Thoracic aorta (tissue), 2 donors: ENCODE measurements at regions not wholly inside any gene's neighbourhood (a gene's known extent, or its start where the extent isn't known, plus 50 kb on each side); places are given as distances from the start of the nearest gene placed in this dataset.

Source experiments
- ATAC-seq: fragments of 150-250 bp; one replicate; pipeline ENCODE4 v1.8.0; 2017; ENCODE audit warnings: low read depth; ENCODE audit not compliant: insufficient number of reproducible peaks, low FRiP score
- DNase-seq: peaks from one replicate; pipeline ENCODE4 v3.0.0-alpha.2; 2020; ENCODE audit warnings: low spot score
- H3K27ac ChIP-seq, 2 donors: fragments of 200-600 bp; sonication (generic); 1 replicate in 1 of 2; 2 replicates in 1 of 2; pipeline ENCODE4 v1.5.1; 2016; ENCODE audit warnings: mild to moderate bottlenecking in 2 of 2, moderate library complexity in 2 of 2
- H3K27me3 ChIP-seq: fragments of 200-600 bp; sonication (generic); replicated peaks from 2 replicates; pipeline ENCODE4 v1.6.0; 2016; ENCODE audit warnings: mild to moderate bottlenecking; ENCODE audit not compliant: insufficient read depth
- H3K36me3 ChIP-seq: fragments of 200-600 bp; sonication (generic); one replicate; pipeline ENCODE4 v1.5.1; 2016
- H3K4me1 ChIP-seq, 2 donors: fragments of 200-600 bp; sonication (generic); 1 replicate in 1 of 2; 2 replicates in 1 of 2; pipeline versions ENCODE4 v1.5.1 to v1.6.0; 2016; ENCODE audit warnings: low read depth in 2 of 2, mild to moderate bottlenecking in 1 of 2; ENCODE audit not compliant: control insufficient read depth in 1 of 2
- H3K4me3 ChIP-seq: fragments of 200-600 bp; sonication (generic); 2 replicates; pipeline ENCODE4 v1.5.1; 2016; ENCODE audit warnings: mild to moderate bottlenecking
- H3K9me3 ChIP-seq: fragments of 200-600 bp; sonication (generic); 2 replicates; pipeline ENCODE4 v1.5.1; 2016
- TF ChIP-seq, protein P1 (sequence below): fragments of 200-600 bp; sonication (generic); IDR thresholded peaks from one replicate; pipeline ENCODE4 v1.5.1; 2019; ENCODE audit warnings: antibody characterized with exemption

DNA sequence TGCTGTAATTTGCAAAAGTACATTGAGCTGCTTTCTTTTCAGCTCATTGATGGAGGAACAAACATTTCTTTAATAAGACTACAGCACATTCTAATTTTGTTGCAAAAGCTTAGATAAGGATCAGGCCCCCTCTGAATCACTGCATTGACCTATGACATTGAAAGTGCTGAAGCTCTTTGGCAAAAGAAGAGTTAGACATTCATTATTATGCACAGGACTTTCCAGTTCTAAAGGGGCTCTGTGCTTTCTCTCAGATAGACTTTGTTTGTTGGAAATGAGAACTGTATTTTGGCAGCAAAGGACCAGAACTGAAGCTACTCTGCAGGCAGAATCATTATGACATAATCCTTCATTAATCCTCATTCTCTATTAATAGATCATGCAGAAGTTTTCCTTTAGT, 252.9 kb upstream of the SOX2 start:
- no peaks in the 10 kb centered on the region for H3K27me3 ChIP-seq
- TF ChIP-seq, protein P1, sequence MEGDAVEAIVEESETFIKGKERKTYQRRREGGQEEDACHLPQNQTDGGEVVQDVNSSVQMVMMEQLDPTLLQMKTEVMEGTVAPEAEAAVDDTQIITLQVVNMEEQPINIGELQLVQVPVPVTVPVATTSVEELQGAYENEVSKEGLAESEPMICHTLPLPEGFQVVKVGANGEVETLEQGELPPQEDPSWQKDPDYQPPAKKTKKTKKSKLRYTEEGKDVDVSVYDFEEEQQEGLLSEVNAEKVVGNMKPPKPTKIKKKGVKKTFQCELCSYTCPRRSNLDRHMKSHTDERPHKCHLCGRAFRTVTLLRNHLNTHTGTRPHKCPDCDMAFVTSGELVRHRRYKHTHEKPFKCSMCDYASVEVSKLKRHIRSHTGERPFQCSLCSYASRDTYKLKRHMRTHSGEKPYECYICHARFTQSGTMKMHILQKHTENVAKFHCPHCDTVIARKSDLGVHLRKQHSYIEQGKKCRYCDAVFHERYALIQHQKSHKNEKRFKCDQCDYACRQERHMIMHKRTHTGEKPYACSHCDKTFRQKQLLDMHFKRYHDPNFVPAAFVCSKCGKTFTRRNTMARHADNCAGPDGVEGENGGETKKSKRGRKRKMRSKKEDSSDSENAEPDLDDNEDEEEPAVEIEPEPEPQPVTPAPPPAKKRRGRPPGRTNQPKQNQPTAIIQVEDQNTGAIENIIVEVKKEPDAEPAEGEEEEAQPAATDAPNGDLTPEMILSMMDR: no peak
- ATAC-seq (no peak), DNase-seq (no peak)
- no peaks in the 10 kb centered on the region for H3K4me1 ChIP-seq
- no peak overlapping the region for H3K4me3 ChIP-seq
- H3K36me3 ChIP-seq: no peaks in the 10 kb centered on the region
- no peak overlapping the region for H3K27ac ChIP-seq
- no peaks in the 10 kb centered on the region for H3K9me3 ChIP-seq

DNA sequence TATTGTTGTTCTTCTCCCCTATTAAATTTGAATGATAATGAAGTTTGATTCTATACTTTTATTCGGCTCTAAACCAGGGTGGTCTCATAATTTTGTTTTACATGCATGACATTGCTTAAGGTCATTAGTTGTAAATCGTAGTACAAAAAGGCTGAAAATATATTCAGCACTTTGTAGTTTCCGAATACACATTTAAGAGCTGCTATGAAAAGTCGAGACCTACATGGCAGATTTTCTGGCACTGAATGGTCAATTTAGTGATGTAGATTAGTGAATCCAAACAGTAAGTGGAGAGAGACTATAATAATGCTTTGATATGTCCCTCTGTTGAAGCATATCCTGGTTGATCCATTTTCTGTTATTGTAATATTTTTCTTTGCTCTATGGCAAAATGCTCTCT, 254.0 kb upstream of the SOX2 start:
- no peaks in the 10 kb centered on the region for H3K27me3 ChIP-seq
- no peaks in the 10 kb centered on the region for H3K36me3 ChIP-seq
- TF ChIP-seq, protein P1: no peak
- no peaks in the 10 kb centered on the region for H3K9me3 ChIP-seq
- no peak overlapping the region for H3K4me3 ChIP-seq
- DNase-seq (no peak), ATAC-seq (no peak)
- no peaks in the 10 kb centered on the region for H3K4me1 ChIP-seq
- no peak overlapping the region for H3K27ac ChIP-seq

DNA sequence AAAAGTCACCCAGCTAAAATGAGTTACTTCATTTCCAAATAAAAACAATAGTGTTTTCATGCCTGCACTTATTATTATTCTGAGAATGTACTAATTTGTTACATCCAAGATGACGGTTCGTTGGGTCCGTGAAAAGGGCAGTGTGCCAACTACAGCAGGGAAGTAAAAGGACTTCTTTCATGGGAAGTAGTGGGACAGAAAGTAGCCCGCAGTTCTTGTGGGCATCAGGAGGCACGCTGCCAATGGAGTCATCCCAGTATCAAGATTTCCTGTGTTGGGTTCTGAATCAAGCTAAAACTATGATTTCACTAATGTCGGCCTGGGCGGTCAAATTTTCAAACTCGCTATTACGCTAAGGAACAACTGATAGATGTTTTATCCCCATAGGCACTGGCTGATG, 254.5 kb upstream of the SOX2 start:
- TF ChIP-seq, protein P1: no peak
- H3K36me3 ChIP-seq: no peaks in the 10 kb centered on the region
- no peak overlapping the region for H3K27ac ChIP-seq
- H3K4me3 ChIP-seq: no peak overlapping the region
- DNase-seq (no peak), ATAC-seq (no peak)
- H3K27me3 ChIP-seq: no peaks in the 10 kb centered on the region
- H3K9me3 ChIP-seq: no peaks in the 10 kb centered on the region
- no peaks in the 10 kb centered on the region for H3K4me1 ChIP-seq

DNA sequence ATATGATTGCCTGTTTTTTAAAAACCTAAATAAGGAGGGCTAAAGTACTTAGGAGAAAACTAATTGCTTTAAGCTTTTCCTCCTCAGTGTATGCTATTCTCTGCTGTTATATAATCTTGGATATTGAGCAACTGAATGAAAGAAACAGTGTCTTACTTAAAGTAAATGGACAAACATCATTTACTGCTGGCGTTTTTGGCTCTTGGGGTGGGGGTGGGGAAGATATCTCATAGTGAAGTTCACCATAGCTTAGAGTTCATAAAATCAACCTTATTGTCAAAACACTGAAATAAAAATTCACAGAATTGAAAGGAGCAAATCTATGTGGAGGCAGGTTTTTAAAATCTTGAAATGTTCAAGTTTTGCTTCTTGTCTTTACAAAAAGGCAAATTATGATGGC, 256.4 kb upstream of the SOX2 start:
- TF ChIP-seq, protein P1: no peak
- ATAC-seq (no peak), DNase-seq (no peak)
- no peak overlapping the region for H3K4me3 ChIP-seq
- H3K9me3 ChIP-seq: no peaks in the 10 kb centered on the region
- no peaks in the 10 kb centered on the region for H3K36me3 ChIP-seq
- no peaks in the 10 kb centered on the region for H3K4me1 ChIP-seq
- no peaks in the 10 kb centered on the region for H3K27me3 ChIP-seq
- H3K27ac ChIP-seq: no peak overlapping the region

DNA sequence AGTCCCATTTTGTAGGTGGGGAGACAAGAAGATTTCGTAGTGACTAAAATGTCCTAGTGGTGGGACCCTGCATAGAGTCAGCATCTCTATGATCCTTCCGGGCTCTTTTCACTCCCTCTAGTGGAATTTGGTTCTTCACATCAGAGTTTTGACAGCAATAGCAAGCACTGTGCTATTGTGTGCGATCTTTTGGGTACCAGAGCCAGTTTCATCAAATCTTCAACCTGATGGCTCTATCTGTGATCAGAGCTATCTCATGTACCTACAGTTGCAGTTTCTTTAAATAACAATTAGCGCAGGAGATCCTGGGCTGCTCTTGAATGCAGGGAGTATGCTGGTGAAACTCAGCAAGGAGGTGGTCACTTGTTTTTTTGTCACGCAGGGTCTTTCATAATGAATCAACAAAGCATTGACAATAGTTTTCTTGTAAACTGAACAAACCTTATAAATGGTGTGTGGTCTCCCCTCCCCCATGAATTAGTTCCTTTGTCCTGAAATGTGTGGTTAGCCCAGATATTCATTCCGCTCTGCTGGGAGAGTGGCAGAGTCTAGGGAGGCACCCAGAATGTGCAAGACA, 257.2 kb upstream of the SOX2 start:
- no peak for ATAC-seq
- Histone ChIP-seq H3K4me3 (no peak overlapping the region), H3K9me3 (no peaks in the 10 kb centered on the region), H3K4me1 (no peaks in the 10 kb centered on the region), H3K27me3 (no peaks in the 10 kb centered on the region), H3K27ac (no peak overlapping the region), H3K36me3 (no peaks in the 10 kb centered on the region)
- TF ChIP-seq, protein P1: no peak
- no peak for DNase-seq
